ENCODE measurements at regions not wholly inside any gene's neighbourhood (a gene's known extent, or its start where the extent isn't known, plus 50 kb on each side); places are given as distances from the start of the nearest gene placed in this dataset.

GRCh38 chr4:42816189-42816879, 76.2 kb upstream of the GRXCR1 start:
- POLR2A ChIA-PET, result no interaction called here
- H3K27ac Mint-ChIP-seq, result no peak overlapping the region
- intact Hi-C loops (cut with micrococcal nuclease), result no loop called here
- ATAC-seq, result peak; percentile 49
- H3K9me3 Mint-ChIP-seq, result no peaks in the 10 kb centered on the region
- no peak for DNase-seq
- no peaks in the 10 kb centered on the region for H3K4me1 Mint-ChIP-seq (ENCODE audit: low read depth)
- peaks cover 1% of the 10 kb centered on the region for H3K27me3 Mint-ChIP-seq
- no peak for TF ChIP-seq CTCF (IDR thresholded peaks at IDR 0.05)
- H3K36me3 Mint-ChIP-seq (ENCODE audit: low read depth), result no peaks in the 10 kb centered on the region
- no peak overlapping the region for H3K4me3 Mint-ChIP-seq
- CTCF ChIA-PET, result interaction anchor here (1.0 to 1.6 kb wide), 3 partner anchors 26 to 297 kb away, joined by 3 to 5 read pairs (median 4); no protein-coding TSS in a partner anchor

DNA sequence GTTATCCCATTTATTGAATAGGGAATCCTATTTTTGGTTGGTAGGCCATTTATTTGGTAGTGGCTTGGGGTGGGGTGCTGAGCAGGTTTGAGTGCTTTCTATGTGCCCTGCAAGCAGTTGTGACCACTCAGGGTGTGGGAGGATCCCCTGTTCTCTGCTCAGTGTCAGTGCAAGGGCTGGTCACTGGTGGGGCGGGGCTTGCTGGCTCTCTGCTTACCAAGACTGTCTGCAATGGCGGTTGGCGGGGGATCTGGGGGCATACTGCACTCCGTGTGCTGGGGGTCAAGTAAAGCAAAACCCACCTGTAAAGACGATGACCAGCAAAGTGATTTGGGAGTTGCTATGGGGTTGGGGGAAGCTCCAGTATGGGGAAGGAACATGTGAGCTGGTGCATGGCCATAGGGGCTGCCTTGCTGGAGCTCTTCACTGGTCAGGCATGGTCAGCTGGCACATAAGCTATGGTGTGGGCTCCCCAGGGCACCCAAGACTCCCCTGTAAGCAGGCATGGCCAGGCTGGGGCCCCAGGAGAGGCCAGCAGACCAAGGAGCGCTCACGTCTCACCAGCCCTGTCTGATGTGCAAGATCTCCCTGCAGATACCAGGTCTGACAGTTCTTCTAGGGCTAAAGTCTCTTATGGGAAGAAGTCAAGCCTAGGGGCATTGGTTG, 83.0 kb upstream of the GRXCR1 start:
- peaks cover 6% of the 10 kb centered on the region for H3K27me3 Mint-ChIP-seq
- TF ChIP-seq CTCF (IDR thresholded peaks at IDR 0.05), result no peak
- ChIA-PET POLR2A (no interaction called here), CTCF (no interaction called here)
- H3K4me3 Mint-ChIP-seq, result no peak overlapping the region
- no peaks in the 10 kb centered on the region for H3K9me3 Mint-ChIP-seq
- no peaks in the 10 kb centered on the region for H3K4me1 Mint-ChIP-seq (ENCODE audit: low read depth)
- no peaks in the 10 kb centered on the region for H3K36me3 Mint-ChIP-seq (ENCODE audit: low read depth)
- intact Hi-C loops (cut with micrococcal nuclease), result no loop called here
- DNase-seq (no peak), ATAC-seq (no peak)
- no peak overlapping the region for H3K27ac Mint-ChIP-seq

DNA sequence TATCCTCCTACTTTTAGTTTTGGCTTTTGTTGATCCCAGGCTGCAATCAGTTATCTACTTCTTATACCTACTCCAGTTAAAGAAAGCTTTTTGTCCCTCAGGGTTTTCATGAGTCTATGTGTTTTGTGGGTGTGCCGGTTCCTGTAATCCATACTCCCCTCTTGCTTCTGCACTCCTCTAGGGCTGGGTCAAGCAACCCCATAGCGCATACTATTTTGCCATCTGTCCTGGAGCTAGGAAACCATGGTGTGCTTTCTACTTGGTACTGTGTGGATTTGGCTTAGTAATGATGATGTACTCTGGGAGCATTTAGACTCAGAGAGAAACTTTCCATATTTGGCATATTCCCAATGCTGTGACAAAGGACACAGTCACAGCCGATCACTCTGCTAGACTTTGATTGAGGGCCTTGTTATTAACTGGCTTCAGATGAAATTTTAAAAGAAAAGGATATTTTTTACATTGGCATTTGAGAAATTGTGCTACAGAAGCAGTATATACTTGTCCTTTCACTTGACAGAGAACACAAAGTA, 86.1 kb upstream of the GRXCR1 start:
- H3K27me3 Mint-ChIP-seq, result peaks cover 8% of the 10 kb centered on the region
- no peaks in the 10 kb centered on the region for H3K4me1 Mint-ChIP-seq (ENCODE audit: low read depth)
- no peaks in the 10 kb centered on the region for H3K36me3 Mint-ChIP-seq (ENCODE audit: low read depth)
- DNase-seq (no peak), ATAC-seq (no peak)
- CTCF ChIA-PET, result no interaction called here
- H3K4me3 Mint-ChIP-seq, result no peak overlapping the region
- POLR2A ChIA-PET, result no interaction called here
- no peak for TF ChIP-seq CTCF (IDR thresholded peaks at IDR 0.05)
- peaks cover 18% of the 10 kb centered on the region for H3K9me3 Mint-ChIP-seq
- H3K27ac Mint-ChIP-seq, result no peak overlapping the region
- intact Hi-C loops (cut with micrococcal nuclease), result no loop called here

DNA sequence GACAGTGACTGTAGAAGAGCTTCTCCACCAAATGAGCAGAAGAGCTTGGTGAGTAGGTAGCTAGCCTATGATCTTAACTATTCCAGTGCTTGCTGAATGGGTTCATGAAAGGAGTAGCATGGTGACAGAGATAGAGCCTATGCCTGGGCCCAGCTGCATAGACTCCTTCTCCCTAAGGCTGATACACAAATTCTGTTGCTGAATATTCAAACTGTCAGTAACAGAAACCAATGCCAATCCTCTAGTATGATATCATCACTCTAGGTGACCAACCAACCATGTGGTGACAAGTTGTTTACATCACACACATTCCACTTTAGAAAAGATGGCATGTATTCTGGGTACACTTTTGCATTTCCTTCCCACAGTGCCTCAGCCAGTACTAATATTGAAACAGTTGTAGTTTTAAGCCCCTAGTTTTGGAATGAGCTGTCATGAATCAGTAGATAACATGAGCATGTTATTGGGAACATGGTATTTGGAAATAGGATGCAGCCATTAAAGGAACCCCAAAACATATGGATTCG, 103.4 kb upstream of the GRXCR1 start:
- no peak overlapping the region for H3K27ac Mint-ChIP-seq
- no peak overlapping the region for H3K4me3 Mint-ChIP-seq
- peaks cover 9% of the 10 kb centered on the region for H3K4me1 Mint-ChIP-seq (ENCODE audit: low read depth)
- ChIA-PET POLR2A (interaction anchor here (0.6 kb wide), 2 partner anchors 57 to 389 kb away, joined by 3 read pairs; no protein-coding TSS in a partner anchor), CTCF (no interaction called here)
- TF ChIP-seq CTCF (IDR thresholded peaks at IDR 0.05), result no peak
- intact Hi-C loops (cut with micrococcal nuclease), result no loop called here
- H3K36me3 Mint-ChIP-seq (ENCODE audit: low read depth), result no peaks in the 10 kb centered on the region
- DNase-seq (no peak), ATAC-seq (peak; percentile 68)
- H3K27me3 Mint-ChIP-seq, result no peaks in the 10 kb centered on the region
- H3K9me3 Mint-ChIP-seq, result peaks cover 4% of the 10 kb centered on the region

DNA sequence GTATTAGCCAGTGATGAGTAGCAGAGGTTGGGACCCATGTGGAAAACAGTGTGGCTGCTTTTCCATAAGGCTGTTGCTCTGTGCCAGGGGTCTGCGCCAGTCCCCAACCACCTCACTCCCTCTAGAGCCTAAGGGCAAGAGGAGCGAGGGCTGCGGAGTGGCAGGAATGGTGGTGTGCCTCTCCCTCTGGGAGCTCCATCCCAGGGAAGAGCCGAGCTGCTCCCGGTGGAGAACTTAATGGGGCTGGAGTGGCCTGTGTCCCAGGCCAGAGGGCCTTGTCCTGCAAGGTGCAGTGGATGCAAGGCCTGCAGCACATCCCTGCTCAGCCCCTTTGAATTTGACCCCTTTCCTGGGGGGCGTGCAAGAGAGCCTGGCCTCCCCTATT, 105.4 kb upstream of the GRXCR1 start:
- DNase-seq (no peak), ATAC-seq (no peak)
- peaks cover 9% of the 10 kb centered on the region for H3K4me1 Mint-ChIP-seq (ENCODE audit: low read depth)
- H3K4me3 Mint-ChIP-seq, result no peak overlapping the region
- ChIA-PET CTCF (interaction anchor here (0.9 to 1.5 kb wide), 2 partner anchors 9 to 10 kb away, joined by 3 to 4 read pairs; no protein-coding TSS in a partner anchor), POLR2A (no interaction called here)
- intact Hi-C loops (cut with micrococcal nuclease), result no loop called here
- no peaks in the 10 kb centered on the region for H3K27me3 Mint-ChIP-seq
- H3K27ac Mint-ChIP-seq, result no peak overlapping the region
- TF ChIP-seq CTCF (IDR thresholded peaks at IDR 0.05), result no peak
- H3K9me3 Mint-ChIP-seq, result peaks cover 4% of the 10 kb centered on the region
- H3K36me3 Mint-ChIP-seq (ENCODE audit: low read depth), result no peaks in the 10 kb centered on the region
